ENCODE measurements at regions not wholly inside any gene's neighbourhood (a gene's known extent, or its start where the extent isn't known, plus 50 kb on each side); places are given as distances from the start of the nearest gene placed in this dataset.

DNA sequence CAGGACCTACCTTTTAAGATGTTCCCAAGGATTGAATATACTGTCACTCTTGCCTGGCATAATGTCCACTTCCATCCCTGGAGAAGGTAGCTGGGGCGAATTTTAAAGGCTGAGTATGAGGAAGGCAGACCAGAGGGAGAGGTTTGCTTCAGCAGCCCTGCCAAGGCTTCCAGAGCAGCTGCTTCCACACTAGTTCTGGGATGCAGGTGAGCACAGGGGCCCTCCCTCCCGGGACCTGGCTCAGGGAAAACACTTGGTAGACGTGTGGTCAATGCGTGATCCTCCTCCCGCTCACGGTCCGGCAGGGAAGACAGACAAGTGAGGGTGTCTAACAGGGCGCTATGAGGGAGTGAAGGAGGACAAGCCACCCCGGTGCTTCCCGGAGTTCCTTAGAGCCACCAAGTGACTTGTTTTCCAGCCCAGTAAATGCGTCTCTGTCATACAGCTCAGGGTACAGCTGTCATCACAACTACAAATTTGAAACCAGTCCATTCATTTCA, 327.6 kb downstream of the ARRDC4 start:
- TF ChIP-seq, protein P1, sequence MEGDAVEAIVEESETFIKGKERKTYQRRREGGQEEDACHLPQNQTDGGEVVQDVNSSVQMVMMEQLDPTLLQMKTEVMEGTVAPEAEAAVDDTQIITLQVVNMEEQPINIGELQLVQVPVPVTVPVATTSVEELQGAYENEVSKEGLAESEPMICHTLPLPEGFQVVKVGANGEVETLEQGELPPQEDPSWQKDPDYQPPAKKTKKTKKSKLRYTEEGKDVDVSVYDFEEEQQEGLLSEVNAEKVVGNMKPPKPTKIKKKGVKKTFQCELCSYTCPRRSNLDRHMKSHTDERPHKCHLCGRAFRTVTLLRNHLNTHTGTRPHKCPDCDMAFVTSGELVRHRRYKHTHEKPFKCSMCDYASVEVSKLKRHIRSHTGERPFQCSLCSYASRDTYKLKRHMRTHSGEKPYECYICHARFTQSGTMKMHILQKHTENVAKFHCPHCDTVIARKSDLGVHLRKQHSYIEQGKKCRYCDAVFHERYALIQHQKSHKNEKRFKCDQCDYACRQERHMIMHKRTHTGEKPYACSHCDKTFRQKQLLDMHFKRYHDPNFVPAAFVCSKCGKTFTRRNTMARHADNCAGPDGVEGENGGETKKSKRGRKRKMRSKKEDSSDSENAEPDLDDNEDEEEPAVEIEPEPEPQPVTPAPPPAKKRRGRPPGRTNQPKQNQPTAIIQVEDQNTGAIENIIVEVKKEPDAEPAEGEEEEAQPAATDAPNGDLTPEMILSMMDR (IDR thresholded peaks at IDR 0.05; ENCODE audit: low read depth, low read length): no peak
- TF ChIP-seq POLR2A (IDR thresholded peaks at IDR 0.05; ENCODE audit: extremely low read depth, insufficient read length) (no peak), MYC (IDR thresholded peaks at IDR 0.05; ENCODE audit: low read depth, low read length) (no peak)

All from NB4 (cell line).